ENCODE measurements at regions not wholly inside any gene's neighbourhood (a gene's known extent, or its start where the extent isn't known, plus 50 kb on each side); places are given as distances from the start of the nearest gene placed in this dataset.

DNA sequence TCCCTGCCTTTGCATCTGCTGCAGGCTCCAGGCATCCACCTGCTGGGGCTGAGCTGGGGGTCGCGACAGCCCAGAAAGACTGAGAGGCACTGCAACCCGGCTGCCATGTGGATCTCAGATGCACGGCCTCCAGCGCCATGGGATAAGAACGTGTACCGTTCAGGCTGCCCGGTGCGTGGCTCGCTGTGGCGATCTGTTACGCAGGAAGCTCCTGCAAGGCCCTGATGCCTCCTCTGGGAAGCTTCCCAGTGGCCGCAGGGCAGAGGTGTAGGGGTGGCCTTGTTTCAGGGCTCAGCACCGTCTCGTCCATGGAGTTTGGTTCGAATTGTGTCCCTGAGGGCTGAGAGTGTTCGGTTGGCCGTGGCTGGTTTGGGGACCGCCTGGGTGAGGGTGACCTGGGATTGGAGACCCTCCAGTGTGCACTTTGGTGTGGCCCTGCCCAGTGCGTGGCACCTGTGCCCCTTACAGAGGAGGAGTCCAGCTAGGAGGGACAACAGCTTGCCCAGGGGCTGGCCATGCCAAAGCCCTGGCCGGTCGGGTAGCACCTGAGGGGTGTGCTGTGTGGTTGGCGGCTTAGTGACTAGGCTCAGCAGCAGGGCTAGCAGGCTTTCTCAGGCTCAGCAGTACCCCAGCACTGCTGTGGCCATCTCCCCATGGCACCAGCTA is 1184.5 kb downstream of the BRD1 start:
- TF ChIP-seq, protein P1, sequence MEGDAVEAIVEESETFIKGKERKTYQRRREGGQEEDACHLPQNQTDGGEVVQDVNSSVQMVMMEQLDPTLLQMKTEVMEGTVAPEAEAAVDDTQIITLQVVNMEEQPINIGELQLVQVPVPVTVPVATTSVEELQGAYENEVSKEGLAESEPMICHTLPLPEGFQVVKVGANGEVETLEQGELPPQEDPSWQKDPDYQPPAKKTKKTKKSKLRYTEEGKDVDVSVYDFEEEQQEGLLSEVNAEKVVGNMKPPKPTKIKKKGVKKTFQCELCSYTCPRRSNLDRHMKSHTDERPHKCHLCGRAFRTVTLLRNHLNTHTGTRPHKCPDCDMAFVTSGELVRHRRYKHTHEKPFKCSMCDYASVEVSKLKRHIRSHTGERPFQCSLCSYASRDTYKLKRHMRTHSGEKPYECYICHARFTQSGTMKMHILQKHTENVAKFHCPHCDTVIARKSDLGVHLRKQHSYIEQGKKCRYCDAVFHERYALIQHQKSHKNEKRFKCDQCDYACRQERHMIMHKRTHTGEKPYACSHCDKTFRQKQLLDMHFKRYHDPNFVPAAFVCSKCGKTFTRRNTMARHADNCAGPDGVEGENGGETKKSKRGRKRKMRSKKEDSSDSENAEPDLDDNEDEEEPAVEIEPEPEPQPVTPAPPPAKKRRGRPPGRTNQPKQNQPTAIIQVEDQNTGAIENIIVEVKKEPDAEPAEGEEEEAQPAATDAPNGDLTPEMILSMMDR (IDR thresholded peaks at IDR 0.05; ENCODE audit: extremely low read depth, missing control alignments) = no peak
- no peak for DNase-seq (ENCODE audit: low spot score)

DNA sequence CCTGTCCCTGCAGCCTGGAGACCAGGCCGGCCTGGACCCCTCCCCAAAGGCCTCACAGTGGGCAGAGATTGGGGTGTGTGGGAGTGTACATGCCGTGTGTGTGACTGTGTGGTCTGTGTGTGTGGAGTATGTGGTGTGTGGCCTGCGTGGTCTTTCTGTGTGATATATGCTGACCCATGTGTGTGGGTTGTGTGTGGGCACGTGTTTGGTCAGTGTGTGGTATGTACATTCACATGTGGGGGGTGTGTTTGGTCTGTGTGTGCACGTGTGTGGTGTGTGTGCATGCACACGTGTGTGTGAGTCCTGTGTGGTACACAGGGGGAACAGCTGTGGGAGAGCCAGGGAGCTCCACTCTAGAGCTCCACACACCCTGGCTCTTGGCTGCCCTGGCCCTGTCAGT is 1185.1 kb downstream of the BRD1 start:
- TF ChIP-seq, protein P1 (IDR thresholded peaks at IDR 0.05; ENCODE audit: extremely low read depth, missing control alignments) = no peak
- no peak for DNase-seq (ENCODE audit: low spot score)

DNA sequence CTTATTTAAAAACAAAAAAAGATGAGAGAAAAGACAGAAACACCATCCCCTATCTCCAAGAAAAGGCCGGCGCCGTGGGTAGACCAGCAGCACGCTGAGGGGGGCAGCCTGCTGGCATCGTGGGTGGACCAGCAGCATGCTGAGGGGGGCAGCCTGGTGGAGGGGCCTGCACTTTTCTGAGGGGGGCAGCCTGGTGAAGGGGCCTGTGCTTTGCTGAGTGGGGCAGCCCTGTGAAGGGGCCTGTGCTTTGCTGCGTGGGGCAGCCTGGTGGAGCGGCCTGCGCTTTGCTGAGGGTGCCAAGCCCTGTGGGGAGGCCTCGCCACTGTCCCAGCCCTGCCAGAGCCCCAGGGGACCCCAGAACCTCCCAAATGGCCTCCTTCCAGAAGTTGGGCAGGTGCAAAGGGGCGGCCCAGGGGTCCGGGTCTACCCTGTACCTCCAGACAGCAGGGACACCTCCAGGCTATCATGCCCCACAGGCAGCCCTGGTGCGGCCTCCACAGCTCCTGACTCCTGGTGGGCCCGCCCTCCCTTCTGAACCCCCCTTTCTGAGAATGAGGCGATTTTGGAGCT is 1185.7 kb downstream of the BRD1 start:
- DNase-seq (ENCODE audit: low spot score) = no peak
- TF ChIP-seq, protein P1 (IDR thresholded peaks at IDR 0.05; ENCODE audit: extremely low read depth, missing control alignments) = no peak

DNA sequence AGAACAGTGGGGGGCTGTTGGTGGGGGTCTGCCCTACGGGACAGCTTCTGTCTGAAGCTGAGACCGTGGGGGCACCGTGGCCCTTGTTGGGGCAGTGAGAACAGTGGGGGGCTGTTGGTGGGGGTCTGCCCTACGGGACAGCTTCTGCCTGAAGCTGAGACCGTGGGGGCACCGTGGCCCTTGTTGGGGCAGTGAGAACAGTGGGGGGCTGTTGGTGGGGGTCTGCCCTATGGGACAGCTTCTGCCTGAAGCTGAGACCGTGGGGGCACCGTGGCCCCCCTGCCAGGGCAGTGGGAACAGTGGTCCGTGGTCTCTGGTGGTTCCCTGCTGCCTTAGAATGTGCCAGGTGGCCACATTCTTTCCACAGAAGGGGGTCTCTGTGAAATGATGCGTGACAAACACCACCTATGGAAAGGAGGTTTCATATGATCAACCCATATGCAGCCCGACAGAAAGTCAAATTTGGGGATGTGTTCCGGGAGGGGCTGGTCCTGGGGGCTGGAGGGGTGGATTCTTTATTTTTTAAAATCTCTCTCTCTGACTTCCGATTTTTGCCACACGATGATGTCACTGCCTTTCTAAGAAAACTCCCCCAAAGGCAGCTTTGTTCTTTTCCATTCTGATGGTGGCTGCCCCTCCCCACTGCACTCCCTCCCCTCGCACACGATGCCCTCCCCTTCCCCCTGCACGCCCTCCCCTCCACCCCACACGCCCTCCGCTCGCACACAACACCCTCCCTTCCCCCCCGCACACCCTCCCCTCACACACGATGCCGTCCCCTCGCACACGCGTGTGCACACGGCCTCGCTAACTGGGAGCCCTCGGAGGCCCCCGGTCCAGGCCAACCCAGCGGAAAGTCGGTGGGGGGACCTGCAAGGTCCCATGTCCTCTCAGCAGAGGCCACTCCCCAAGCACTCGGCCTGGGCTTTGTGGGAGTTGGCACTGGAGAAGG is 1186.5 kb downstream of the BRD1 start:
- no peak for DNase-seq (ENCODE audit: low spot score)
- TF ChIP-seq, protein P1 (IDR thresholded peaks at IDR 0.05; ENCODE audit: extremely low read depth, missing control alignments) = no peak

DNA sequence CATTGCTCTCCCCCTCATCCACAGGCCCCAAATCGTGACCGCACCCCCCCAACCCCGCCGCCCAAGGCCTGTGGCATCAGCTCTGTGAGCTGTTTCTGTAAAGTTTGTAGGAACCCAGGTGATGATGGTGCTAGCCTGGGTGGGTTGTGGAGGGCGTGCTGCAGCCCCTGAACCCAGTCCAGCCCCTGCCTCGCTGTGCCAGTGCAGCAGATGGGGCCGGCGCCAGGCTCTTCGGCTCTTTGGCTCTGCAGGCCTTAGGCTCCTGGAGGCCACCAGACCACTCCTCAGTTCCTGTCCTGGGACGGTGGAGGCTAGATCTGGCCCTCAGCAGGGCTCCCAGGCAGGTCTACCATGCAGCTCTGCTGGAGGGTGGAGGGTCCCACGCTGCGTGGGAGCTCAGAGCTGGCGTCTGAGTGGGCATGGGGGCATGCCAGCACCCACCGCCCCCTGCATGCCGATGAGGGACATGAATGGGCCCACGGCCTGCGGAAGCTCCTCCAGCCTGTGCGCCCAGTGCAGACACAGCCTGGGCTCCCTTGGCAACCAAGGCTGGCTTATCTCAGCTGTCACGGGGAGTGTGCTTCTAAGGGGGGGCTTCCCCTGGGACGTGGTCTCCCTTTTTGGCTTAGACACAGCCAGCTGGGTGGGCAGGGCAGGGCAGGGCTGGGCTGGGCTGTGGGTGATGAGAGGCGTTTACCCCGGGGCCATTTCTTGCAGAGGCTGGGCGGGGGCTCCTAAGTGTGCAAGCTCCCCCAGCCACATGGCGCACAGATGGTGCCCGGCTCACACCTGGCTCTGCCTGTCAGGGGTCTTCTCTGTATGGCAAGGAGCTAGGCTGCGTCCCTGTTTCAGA is 1187.6 kb downstream of the BRD1 start:
- DNase-seq (ENCODE audit: low spot score) = no peak
- TF ChIP-seq, protein P1 (IDR thresholded peaks at IDR 0.05; ENCODE audit: extremely low read depth, missing control alignments) = no peak

DNA sequence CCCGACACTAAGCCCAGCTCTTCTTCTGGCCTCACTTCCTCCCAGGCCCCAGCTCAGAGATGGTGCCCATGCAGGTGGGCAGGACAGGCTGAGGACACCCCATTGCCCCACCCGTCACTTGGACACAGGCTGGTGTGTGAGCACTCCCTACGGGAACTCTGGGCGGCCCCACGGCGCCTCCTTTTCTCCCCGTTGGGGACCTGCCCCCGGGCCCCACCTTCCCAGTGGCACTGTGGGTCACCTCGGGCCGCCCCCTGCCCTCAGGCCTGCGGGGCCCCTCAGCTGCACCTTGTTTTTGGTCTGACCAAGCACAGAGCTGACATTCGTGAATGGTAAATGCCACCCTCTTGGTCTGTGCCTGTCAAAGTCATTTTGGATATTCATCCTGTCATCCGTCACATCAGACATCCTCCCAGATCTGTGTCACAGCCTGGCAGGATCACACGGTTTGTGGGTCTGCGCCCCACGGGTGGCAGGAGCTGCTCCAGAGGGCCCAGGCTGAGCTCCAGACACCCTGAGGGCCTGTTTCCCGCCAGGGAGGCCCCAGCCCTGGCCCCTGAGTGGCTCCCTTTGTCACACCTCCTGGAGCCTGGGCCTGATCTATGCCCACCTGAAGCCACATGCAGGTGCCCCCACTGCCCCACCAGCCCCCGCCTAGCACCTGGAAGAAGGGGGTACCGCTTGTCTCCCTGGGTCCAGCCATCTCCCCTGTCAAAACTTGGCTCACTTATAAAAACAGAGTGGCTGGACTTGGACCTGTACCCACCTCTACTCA is 1188.5 kb downstream of the BRD1 start:
- no peak for DNase-seq (ENCODE audit: low spot score)
- TF ChIP-seq, protein P1 (IDR thresholded peaks at IDR 0.05; ENCODE audit: extremely low read depth, missing control alignments) = no peak

Data from GM20000 (cell line).